ENCODE measurements at regions not wholly inside any gene's neighbourhood (a gene's known extent, or its start where the extent isn't known, plus 50 kb on each side); places are given as distances from the start of the nearest gene placed in this dataset.

- FAIRE-seq, result no peak
- Histone ChIP-seq H3K36me3 (ENCODE audit: control insufficient read depth, insufficient read depth, low read length) (no peaks in the 10 kb centered on the region), H3K4me3 (ENCODE audit: low read depth, low read length) (no peak overlapping the region), H3K27me3 (ENCODE audit: control insufficient read depth, insufficient read depth, low read length) (no peaks in the 10 kb centered on the region)
- DNase-seq (ENCODE audit: low read depth), result no peak
- TF ChIP-seq, protein P1, sequence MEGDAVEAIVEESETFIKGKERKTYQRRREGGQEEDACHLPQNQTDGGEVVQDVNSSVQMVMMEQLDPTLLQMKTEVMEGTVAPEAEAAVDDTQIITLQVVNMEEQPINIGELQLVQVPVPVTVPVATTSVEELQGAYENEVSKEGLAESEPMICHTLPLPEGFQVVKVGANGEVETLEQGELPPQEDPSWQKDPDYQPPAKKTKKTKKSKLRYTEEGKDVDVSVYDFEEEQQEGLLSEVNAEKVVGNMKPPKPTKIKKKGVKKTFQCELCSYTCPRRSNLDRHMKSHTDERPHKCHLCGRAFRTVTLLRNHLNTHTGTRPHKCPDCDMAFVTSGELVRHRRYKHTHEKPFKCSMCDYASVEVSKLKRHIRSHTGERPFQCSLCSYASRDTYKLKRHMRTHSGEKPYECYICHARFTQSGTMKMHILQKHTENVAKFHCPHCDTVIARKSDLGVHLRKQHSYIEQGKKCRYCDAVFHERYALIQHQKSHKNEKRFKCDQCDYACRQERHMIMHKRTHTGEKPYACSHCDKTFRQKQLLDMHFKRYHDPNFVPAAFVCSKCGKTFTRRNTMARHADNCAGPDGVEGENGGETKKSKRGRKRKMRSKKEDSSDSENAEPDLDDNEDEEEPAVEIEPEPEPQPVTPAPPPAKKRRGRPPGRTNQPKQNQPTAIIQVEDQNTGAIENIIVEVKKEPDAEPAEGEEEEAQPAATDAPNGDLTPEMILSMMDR (IDR thresholded peaks at IDR 0.05; ENCODE audit: insufficient read depth, low read length, severe bottlenecking), result no peak
These were observed 678.3 kb upstream of the NRSN1 start for GRCh38 chr6:23447731-23448130.

DNA sequence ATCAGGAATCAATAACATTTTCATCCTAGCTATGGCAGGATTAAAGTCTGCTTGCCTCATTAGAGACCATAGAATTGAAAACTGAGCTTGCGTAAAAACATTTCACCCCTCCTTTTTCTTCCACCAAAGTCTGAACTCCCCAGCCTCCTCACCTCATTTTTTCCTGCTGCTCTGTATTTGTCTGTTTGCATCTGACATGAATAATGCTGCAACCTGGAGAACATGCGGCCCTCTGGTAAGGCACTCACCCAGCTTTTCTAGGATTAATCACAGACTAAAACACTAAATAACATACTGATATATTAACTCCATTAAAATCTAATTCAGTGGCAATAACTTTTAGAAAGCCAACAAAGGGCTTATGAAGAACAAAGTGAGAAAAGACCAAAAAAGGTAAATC is 677.7 kb upstream of the NRSN1 start:
- DNase-seq (ENCODE audit: low read depth), result no peak
- Histone ChIP-seq H3K4me3 (ENCODE audit: low read depth, low read length) (no peak overlapping the region), H3K27me3 (ENCODE audit: control insufficient read depth, insufficient read depth, low read length) (no peaks in the 10 kb centered on the region), H3K36me3 (ENCODE audit: control insufficient read depth, insufficient read depth, low read length) (no peaks in the 10 kb centered on the region)
- TF ChIP-seq, protein P1 (IDR thresholded peaks at IDR 0.05; ENCODE audit: insufficient read depth, low read length, severe bottlenecking), result no peak
- no peak for FAIRE-seq

GRCh38 chr6:23454080-23454976 is 671.7 kb upstream of the NRSN1 start:
- FAIRE-seq, result no peak
- no peaks in the 10 kb centered on the region for H3K27me3 ChIP-seq (ENCODE audit: control insufficient read depth, insufficient read depth, low read length)
- H3K4me3 ChIP-seq (ENCODE audit: low read depth, low read length), result no peak overlapping the region
- no peaks in the 10 kb centered on the region for H3K36me3 ChIP-seq (ENCODE audit: control insufficient read depth, insufficient read depth, low read length)
- DNase-seq (ENCODE audit: low read depth), result peak; percentile 80
- TF ChIP-seq, protein P1 (IDR thresholded peaks at IDR 0.05; ENCODE audit: insufficient read depth, low read length, severe bottlenecking), result no peak

- FAIRE-seq, result no peak
- no peaks in the 10 kb centered on the region for H3K36me3 ChIP-seq (ENCODE audit: control insufficient read depth, insufficient read depth, low read length)
- no peak overlapping the region for H3K4me3 ChIP-seq (ENCODE audit: low read depth, low read length)
- no peaks in the 10 kb centered on the region for H3K27me3 ChIP-seq (ENCODE audit: control insufficient read depth, insufficient read depth, low read length)
- DNase-seq (ENCODE audit: low read depth), result no peak
- TF ChIP-seq, protein P1 (IDR thresholded peaks at IDR 0.05; ENCODE audit: insufficient read depth, low read length, severe bottlenecking), result no peak
These were observed 670.3 kb upstream of the NRSN1 start for GRCh38 chr6:23455754-23456153.

DNA sequence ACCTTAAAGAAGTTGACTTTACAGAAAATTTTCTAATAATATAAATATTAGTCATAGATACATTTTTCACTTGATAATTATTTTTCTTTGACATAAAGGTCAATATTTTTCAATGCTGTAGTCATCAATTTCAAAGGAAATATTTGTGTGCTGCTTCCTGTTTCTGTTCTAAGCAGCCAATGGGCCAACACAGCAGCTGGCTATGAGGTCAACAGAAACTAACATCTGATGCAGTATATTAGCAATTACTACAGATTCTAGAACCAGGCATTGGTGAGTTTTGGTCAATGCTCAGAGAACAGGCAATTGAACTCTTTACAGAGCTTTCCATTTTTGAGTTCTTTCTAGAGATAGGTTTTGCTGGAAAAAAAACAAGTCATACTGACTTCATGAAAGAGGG is 669.6 kb upstream of the NRSN1 start:
- H3K27me3 ChIP-seq (ENCODE audit: control insufficient read depth, insufficient read depth, low read length), result no peaks in the 10 kb centered on the region
- no peak overlapping the region for H3K4me3 ChIP-seq (ENCODE audit: low read depth, low read length)
- TF ChIP-seq, protein P1 (IDR thresholded peaks at IDR 0.05; ENCODE audit: insufficient read depth, low read length, severe bottlenecking), result no peak
- H3K36me3 ChIP-seq (ENCODE audit: control insufficient read depth, insufficient read depth, low read length), result no peaks in the 10 kb centered on the region
- DNase-seq (ENCODE audit: low read depth) (no peak), FAIRE-seq (no peak)

Data from bronchial epithelial cell (primary cell).